PC-3 (cell line): ENCODE measurements at regions not wholly inside any gene's neighbourhood (a gene's known extent, or its start where the extent isn't known, plus 50 kb on each side); places are given as distances from the start of the nearest gene placed in this dataset.

Source experiments
- ATAC-seq: fragments of 200-7000 bp; cut with Tn5 transposase; 2 replicates; pipeline ENCODE4 v1.9.1; 2020; ENCODE audit warnings: mild to moderate bottlenecking, moderate library complexity
- BruUV-seq: library from RNA; stranded (reverse); fragments of 400-500 nt; replicated peaks from 2 replicates; lab custom pipeline; 2021; lab: Mats Ljungman, UMichigan
- CTCF ChIA-PET: fragments of 300-600 bp; sonication (Branson Sonifier 250); formaldehyde crosslinking; loops from one replicate; lab custom pipeline; 2022; ENCODE audit warnings: antibody characterized with exemption; lab: Charles Lee
- POLR2A ChIA-PET: fragments of 300-600 bp; sonication (Branson Sonifier 250); formaldehyde crosslinking; loops from one replicate; lab custom pipeline; 2022; ENCODE audit warnings: antibody characterized with exemption; ENCODE audit not compliant: unreplicated experiment; lab: Charles Lee
- DNase-seq: peaks from one replicate; pipeline ENCODE4 v3.0.0-alpha.2; 2015
- H2AFZ ChIP-seq: fragments of 300-600 bp; sonication (generic); 2 replicates; pipeline ENCODE4 v1.6.0; 2016; ENCODE audit warnings: antibody characterized with exemption, low read length
- H3F3A ChIP-seq: fragments of 300-600 bp; sonication (generic); one replicate; pipeline ENCODE4 v1.6.0; 2017; ENCODE audit warnings: antibody characterized with exemption, low read length, control low read depth, mild to moderate bottlenecking; ENCODE audit not compliant: unreplicated experiment
- H3K27ac ChIP-seq: fragments of 300-600 bp; sonication (generic); 2 replicates; pipeline ENCODE4 v1.5.1; 2016; ENCODE audit warnings: mild to moderate bottlenecking, low read length
- H3K27me3 ChIP-seq: fragments of 300-600 bp; sonication (generic); 2 replicates; pipeline ENCODE4 v1.6.1; 2016; ENCODE audit warnings: low read length, mixed read lengths
- H3K36me3 ChIP-seq: fragments of 300-600 bp; sonication (generic); 2 replicates; pipeline ENCODE4 v1.6.1; 2016; ENCODE audit warnings: low read depth, mixed run types, low read length, mixed read lengths
- H3K4me1 ChIP-seq: fragments of 300-600 bp; sonication (generic); 2 replicates; pipeline ENCODE4 v1.5.1; 2016; ENCODE audit warnings: low read length; ENCODE audit not compliant: insufficient read depth
- H3K4me2 ChIP-seq: fragments of 300-600 bp; sonication (generic); 2 replicates; pipeline ENCODE4 v1.6.0; 2016; ENCODE audit warnings: low read length
- H3K4me3 ChIP-seq: fragments of 300-600 bp; sonication (generic); 2 replicates; pipeline ENCODE4 v1.5.1; 2016; ENCODE audit warnings: mild to moderate bottlenecking, low read length, mixed read lengths
- H3K79me2 ChIP-seq: fragments of 300-600 bp; sonication (generic); 2 replicates; pipeline ENCODE4 v1.6.1; 2017; ENCODE audit warnings: low read length, mixed read lengths
- H3K9ac ChIP-seq: fragments of 300-600 bp; sonication (generic); 2 replicates; pipeline ENCODE4 v1.6.0; 2016; ENCODE audit warnings: mild to moderate bottlenecking, low read length
- H3K9me2 ChIP-seq: fragments of 300-600 bp; sonication (generic); replicated peaks from 2 replicates; pipeline ENCODE4 v1.6.1; 2016; ENCODE audit warnings: mixed run types, low read length, mixed read lengths
- H3K9me3 ChIP-seq: fragments of 300-600 bp; sonication (generic); 2 replicates; pipeline ENCODE4 v1.6.1; 2016; ENCODE audit warnings: low read length, mixed read lengths
- H4K20me1 ChIP-seq: fragments of 300-600 bp; sonication (generic); 2 replicates; pipeline ENCODE4 v1.6.1; 2016; ENCODE audit warnings: low read length, mixed read lengths
- EZH2 ChIP-seq: fragments of 300-600 bp; sonication (generic); IDR thresholded peaks from one replicate; pipeline ENCODE4 v1.6.1; 2017; ENCODE audit warnings: antibody characterized with exemption, mild to moderate bottlenecking, low read length; ENCODE audit not compliant: unreplicated experiment
- EZH2phosphoT487 ChIP-seq: fragments of 300-600 bp; sonication (generic); IDR thresholded peaks from 2 replicates; pipeline ENCODE4 v1.6.1; 2018; ENCODE audit warnings: mild to moderate bottlenecking, antibody characterized with exemption, low read length, borderline replicate concordance
- intact Hi-C: fragments of 100-400 bp; cut with micrococcal nuclease; formaldehyde crosslinking; loops from 2 replicates; pipeline ENCODE4 v1.9.0; 2023
- TF ChIP-seq, protein P1 (sequence below): fragments of 300-600 bp; sonication (generic); conservative IDR thresholded peaks from 2 replicates; pipeline ENCODE4 v1.5.1; 2017; ENCODE audit warnings: antibody characterized with exemption, low read depth, mild to moderate bottlenecking, low read length

DNA sequence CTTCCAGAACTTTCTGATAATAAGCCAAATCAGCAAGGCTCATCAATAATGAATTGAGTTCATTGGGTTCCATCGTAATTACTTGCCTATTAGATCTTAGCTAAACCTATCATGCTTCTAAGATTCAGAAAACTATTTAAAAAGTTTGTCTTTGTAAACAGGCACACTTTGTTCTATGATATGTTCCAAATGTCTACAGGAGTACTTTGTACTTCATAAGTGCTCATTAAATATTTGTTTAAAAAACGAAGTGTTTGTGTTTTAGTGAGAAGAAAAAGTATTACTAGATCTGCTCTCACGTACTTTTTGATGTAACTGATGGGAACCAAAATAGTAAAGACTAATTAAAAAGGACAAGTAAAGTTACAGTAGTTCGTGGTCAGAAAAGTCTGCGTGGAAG is 172.8 kb upstream of the FLRT2 start:
- Histone ChIP-seq H3K4me2 (no peak overlapping the region), H3K9me3 (peaks cover 16% of the 10 kb centered on the region; the same call in 1 of the 2 replicates), H3K36me3 (no peaks in the 10 kb centered on the region), H3K27ac (no peak overlapping the region), H4K20me1 (no peaks in the 10 kb centered on the region), H3K9ac (no peak overlapping the region), H3K79me2 (no peaks in the 10 kb centered on the region), H3K4me3 (no peak overlapping the region), H3K4me1 (no peaks in the 10 kb centered on the region), H2AFZ (no peak overlapping the region), H3F3A (no peaks in the 10 kb centered on the region), H3K27me3 (no peaks in the 10 kb centered on the region), H3K9me2 (no peaks in the 10 kb centered on the region)
- no TSS peak for BruUV-seq
- ChIA-PET CTCF (no interaction called here), POLR2A (no interaction called here)
- no peak for ATAC-seq
- DNase-seq: no peak
- no peak for TF ChIP-seq EZH2
- no peak for TF ChIP-seq EZH2phosphoT487
- TF ChIP-seq, protein P1, sequence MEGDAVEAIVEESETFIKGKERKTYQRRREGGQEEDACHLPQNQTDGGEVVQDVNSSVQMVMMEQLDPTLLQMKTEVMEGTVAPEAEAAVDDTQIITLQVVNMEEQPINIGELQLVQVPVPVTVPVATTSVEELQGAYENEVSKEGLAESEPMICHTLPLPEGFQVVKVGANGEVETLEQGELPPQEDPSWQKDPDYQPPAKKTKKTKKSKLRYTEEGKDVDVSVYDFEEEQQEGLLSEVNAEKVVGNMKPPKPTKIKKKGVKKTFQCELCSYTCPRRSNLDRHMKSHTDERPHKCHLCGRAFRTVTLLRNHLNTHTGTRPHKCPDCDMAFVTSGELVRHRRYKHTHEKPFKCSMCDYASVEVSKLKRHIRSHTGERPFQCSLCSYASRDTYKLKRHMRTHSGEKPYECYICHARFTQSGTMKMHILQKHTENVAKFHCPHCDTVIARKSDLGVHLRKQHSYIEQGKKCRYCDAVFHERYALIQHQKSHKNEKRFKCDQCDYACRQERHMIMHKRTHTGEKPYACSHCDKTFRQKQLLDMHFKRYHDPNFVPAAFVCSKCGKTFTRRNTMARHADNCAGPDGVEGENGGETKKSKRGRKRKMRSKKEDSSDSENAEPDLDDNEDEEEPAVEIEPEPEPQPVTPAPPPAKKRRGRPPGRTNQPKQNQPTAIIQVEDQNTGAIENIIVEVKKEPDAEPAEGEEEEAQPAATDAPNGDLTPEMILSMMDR: no peak
- intact Hi-C loops: no loop called here

DNA sequence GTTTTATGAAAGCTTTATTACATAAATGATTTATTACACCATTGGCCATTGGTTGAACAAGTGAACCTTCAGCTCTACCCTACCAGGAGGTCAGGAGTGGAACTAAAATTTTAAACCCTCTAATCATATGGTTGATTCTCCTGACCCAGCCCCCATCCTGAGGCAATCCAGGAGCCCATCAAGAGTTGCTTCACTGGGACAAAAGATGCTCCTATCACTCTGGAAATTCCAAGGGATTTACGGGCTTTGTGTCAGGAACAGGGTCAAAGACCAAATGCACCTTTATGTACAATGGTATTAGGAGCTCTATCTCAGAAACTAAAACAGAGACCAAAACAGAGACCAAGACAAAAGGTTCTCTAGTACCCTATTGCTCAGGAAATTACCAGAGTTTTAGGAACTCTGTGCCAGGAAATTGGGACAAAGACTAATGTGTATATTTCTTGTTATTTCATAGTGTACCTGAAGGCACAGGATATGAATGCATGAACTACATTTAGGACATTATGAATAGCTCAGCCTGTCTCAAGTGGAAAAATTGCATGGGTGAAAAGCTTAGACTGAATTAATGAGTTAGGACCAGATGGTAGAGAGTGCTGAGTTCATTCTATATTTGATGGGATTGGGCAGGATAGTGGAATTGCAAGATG is 171.7 kb upstream of the FLRT2 start:
- Histone ChIP-seq H3K9me2 (no peaks in the 10 kb centered on the region), H3K27me3 (no peaks in the 10 kb centered on the region), H2AFZ (no peak overlapping the region), H3K27ac (no peak overlapping the region), H3F3A (no peaks in the 10 kb centered on the region), H3K36me3 (no peaks in the 10 kb centered on the region), H3K9me3 (peaks cover 17% of the 10 kb centered on the region; the same call in 1 of the 2 replicates), H3K9ac (no peak overlapping the region), H3K79me2 (no peaks in the 10 kb centered on the region), H3K4me3 (no peak overlapping the region), H3K4me2 (no peak overlapping the region), H3K4me1 (no peaks in the 10 kb centered on the region), H4K20me1 (no peaks in the 10 kb centered on the region)
- BruUV-seq: no TSS peak
- ChIA-PET POLR2A (no interaction called here), CTCF (no interaction called here)
- intact Hi-C loops: no loop called here
- ATAC-seq: no peak
- no peak for DNase-seq
- TF ChIP-seq, protein P1: no peak
- TF ChIP-seq EZH2 (no peak), EZH2phosphoT487 (no peak)

DNA sequence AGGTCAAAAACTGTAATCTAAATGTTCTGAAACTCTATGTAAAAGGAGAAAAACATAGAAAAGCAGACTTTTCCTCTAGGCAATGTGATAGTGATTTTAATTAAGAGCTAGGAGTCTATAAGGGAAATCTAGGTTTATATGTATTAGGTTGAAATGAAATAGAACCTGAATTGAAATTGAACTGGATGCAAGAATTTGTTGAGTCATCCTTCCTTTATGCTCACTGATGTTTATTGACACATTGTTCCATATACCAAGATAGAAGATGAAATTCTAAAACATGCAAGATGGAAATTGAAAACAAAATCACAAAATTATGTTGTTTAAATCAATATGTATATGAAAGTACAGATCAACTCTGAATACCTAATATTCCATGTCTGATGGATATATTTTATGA is 170.4 kb upstream of the FLRT2 start:
- Histone ChIP-seq H3K27me3 (no peaks in the 10 kb centered on the region), H3F3A (no peaks in the 10 kb centered on the region), H3K9ac (no peak overlapping the region), H3K9me2 (no peaks in the 10 kb centered on the region), H3K4me1 (no peaks in the 10 kb centered on the region), H3K27ac (no peak overlapping the region), H2AFZ (no peak overlapping the region), H3K4me3 (no peak overlapping the region), H3K79me2 (no peaks in the 10 kb centered on the region), H3K36me3 (no peaks in the 10 kb centered on the region), H3K9me3 (peaks cover 19% of the 10 kb centered on the region; the same call in 1 of the 2 replicates), H3K4me2 (no peak overlapping the region), H4K20me1 (no peaks in the 10 kb centered on the region)
- intact Hi-C loops: no loop called here
- TF ChIP-seq EZH2 (no peak), EZH2phosphoT487 (no peak)
- TF ChIP-seq, protein P1: no peak
- ChIA-PET POLR2A (no interaction called here), CTCF (no interaction called here)
- ATAC-seq (no peak), DNase-seq (no peak)
- BruUV-seq: no TSS peak
